ENCODE measurements at regions not wholly inside any gene's neighbourhood (a gene's known extent, or its start where the extent isn't known, plus 50 kb on each side); places are given as distances from the start of the nearest gene placed in this dataset.

DNA sequence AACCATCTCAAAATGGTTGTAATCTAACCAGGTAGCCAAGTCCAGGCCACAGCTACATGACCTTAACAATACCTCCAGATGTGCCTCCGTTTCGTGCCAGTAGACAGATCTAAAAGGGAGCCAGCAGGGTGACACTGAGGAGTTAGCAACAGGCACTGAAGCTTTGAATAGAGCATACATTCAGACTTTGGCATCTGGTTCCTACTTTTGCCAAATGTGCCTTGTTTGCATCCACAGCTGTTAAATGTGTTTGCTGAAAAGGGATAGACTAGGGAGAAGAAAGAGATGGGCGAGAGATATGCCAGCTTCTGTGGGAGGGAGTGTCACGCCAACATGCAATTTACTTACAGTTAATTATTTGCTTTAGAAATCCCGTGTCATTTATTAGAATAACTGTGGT lies 1433.9 kb upstream of the CADM2 start:
- Histone ChIP-seq H2AFZ (ENCODE audit: low read length) (no peak overlapping the region), H3K4me3 (replicated peaks in 1 of 4; ENCODE audit: control extremely low read depth in 1 of 4, insufficient read depth in 1 of 4, low read depth in 3 of 4, low read length in 4 of 4) (no peak overlapping the region), H3K4me2 (ENCODE audit: extremely low read depth, insufficient read depth, low read length) (no peak overlapping the region), H3K79me2 (ENCODE audit: control insufficient read depth, insufficient read depth, low read length) (no peaks in the 10 kb centered on the region), H3K9me3 (ENCODE audit: control insufficient read depth, insufficient read depth, low read depth, low read length) (no peaks in the 10 kb centered on the region), H3K36me3 (ENCODE audit: control insufficient read depth, insufficient read depth, low read length) (no peaks in the 10 kb centered on the region), H4K20me1 (ENCODE audit: control insufficient read depth, extremely low read depth, insufficient read depth, low read length) (no peaks in the 10 kb centered on the region), H3K4me1 (ENCODE audit: control insufficient read depth, extremely low read depth, insufficient read depth, low read length) (no peaks in the 10 kb centered on the region), H3K27ac (ENCODE audit: insufficient read depth, low read length) (no peak overlapping the region), H3K9ac (ENCODE audit: insufficient read depth, low read length) (no peak overlapping the region), H3K27me3 (ENCODE audit: control insufficient read depth, insufficient read depth, low read length) (no peaks in the 10 kb centered on the region)
- no peak for TF ChIP-seq EZH2 (IDR thresholded peaks at IDR 0.05; ENCODE audit: low read length, missing control alignments)
- TF ChIP-seq, protein P1, sequence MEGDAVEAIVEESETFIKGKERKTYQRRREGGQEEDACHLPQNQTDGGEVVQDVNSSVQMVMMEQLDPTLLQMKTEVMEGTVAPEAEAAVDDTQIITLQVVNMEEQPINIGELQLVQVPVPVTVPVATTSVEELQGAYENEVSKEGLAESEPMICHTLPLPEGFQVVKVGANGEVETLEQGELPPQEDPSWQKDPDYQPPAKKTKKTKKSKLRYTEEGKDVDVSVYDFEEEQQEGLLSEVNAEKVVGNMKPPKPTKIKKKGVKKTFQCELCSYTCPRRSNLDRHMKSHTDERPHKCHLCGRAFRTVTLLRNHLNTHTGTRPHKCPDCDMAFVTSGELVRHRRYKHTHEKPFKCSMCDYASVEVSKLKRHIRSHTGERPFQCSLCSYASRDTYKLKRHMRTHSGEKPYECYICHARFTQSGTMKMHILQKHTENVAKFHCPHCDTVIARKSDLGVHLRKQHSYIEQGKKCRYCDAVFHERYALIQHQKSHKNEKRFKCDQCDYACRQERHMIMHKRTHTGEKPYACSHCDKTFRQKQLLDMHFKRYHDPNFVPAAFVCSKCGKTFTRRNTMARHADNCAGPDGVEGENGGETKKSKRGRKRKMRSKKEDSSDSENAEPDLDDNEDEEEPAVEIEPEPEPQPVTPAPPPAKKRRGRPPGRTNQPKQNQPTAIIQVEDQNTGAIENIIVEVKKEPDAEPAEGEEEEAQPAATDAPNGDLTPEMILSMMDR (conservative IDR thresholded peaks at IDR 0.05 in 1 of 2, IDR thresholded peaks at IDR 0.05 in 1 of 2; ENCODE audit: low read depth in 1 of 2, low read length in 2 of 2), result no peak
- DNase-seq (ENCODE audit: low read depth in 2 of 2), result no peak

DNA sequence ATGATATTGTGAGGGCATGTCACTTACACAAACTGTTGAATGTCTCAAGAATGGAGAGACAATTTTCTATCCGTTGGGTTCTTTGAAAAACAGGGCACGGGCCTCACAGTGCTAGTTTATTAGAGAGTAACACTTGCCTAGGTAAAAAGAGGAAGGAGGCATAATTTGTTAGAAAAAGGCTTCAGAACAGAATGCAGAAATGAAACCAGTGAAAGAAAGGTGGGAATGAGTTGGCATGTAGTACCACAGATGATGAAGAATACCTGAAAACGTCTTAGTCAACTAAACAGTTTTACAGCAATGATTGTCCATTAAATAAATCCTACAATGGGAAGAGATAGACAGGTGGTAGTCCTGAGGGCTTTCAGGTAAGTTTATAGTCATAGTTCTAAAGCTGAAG lies 1399.7 kb upstream of the CADM2 start:
- Histone ChIP-seq H4K20me1 (ENCODE audit: control insufficient read depth, extremely low read depth, insufficient read depth, low read length) (no peaks in the 10 kb centered on the region), H3K4me2 (ENCODE audit: extremely low read depth, insufficient read depth, low read length) (no peak overlapping the region), H3K27ac (ENCODE audit: insufficient read depth, low read length) (no peak overlapping the region), H2AFZ (ENCODE audit: low read length) (no peak overlapping the region), H3K27me3 (ENCODE audit: control insufficient read depth, insufficient read depth, low read length) (no peaks in the 10 kb centered on the region), H3K4me3 (replicated peaks in 1 of 4; ENCODE audit: control extremely low read depth in 1 of 4, insufficient read depth in 1 of 4, low read depth in 3 of 4, low read length in 4 of 4) (no peak overlapping the region), H3K79me2 (ENCODE audit: control insufficient read depth, insufficient read depth, low read length) (no peaks in the 10 kb centered on the region), H3K9ac (ENCODE audit: insufficient read depth, low read length) (no peak overlapping the region), H3K9me3 (ENCODE audit: control insufficient read depth, insufficient read depth, low read depth, low read length) (no peaks in the 10 kb centered on the region), H3K36me3 (ENCODE audit: control insufficient read depth, insufficient read depth, low read length) (no peaks in the 10 kb centered on the region), H3K4me1 (ENCODE audit: control insufficient read depth, extremely low read depth, insufficient read depth, low read length) (no peaks in the 10 kb centered on the region)
- no peak for DNase-seq (ENCODE audit: low read depth in 2 of 2)
- TF ChIP-seq EZH2 (IDR thresholded peaks at IDR 0.05; ENCODE audit: low read length, missing control alignments), result no peak
- TF ChIP-seq, protein P1 (conservative IDR thresholded peaks at IDR 0.05 in 1 of 2, IDR thresholded peaks at IDR 0.05 in 1 of 2; ENCODE audit: low read depth in 1 of 2, low read length in 2 of 2), result no peak

DNA sequence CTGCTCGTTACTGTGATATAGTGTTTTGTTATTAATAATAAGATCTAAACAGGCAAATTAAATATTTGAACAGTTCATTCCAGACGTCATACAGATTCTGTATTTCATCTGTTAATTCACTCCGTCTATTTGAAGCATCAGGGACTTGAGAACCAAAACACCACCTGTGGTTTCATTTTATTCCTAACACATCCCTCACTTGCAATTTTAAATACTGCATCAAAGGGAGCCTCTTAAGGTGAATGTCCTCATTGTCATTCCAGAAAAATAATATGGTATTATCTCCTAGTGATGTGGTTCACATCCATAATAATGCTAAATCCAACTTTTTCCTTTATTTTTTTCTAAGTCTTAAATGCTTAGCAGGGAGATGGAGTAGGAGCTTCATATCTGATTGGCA lies 1390.9 kb upstream of the CADM2 start:
- no peak for DNase-seq (ENCODE audit: low read depth in 2 of 2)

More for the DNA sequence above, 1390.9 kb upstream of the CADM2 start:
- Histone ChIP-seq H3K36me3 (ENCODE audit: control insufficient read depth, insufficient read depth, low read length) (no peaks in the 10 kb centered on the region), H2AFZ (ENCODE audit: low read length) (no peak overlapping the region), H3K27ac (ENCODE audit: insufficient read depth, low read length) (no peak overlapping the region), H3K4me3 (replicated peaks in 1 of 4; ENCODE audit: control extremely low read depth in 1 of 4, insufficient read depth in 1 of 4, low read depth in 3 of 4, low read length in 4 of 4) (no peak overlapping the region), H3K79me2 (ENCODE audit: control insufficient read depth, insufficient read depth, low read length) (no peaks in the 10 kb centered on the region), H3K27me3 (ENCODE audit: control insufficient read depth, insufficient read depth, low read length) (no peaks in the 10 kb centered on the region), H3K4me1 (ENCODE audit: control insufficient read depth, extremely low read depth, insufficient read depth, low read length) (no peaks in the 10 kb centered on the region), H4K20me1 (ENCODE audit: control insufficient read depth, extremely low read depth, insufficient read depth, low read length) (no peaks in the 10 kb centered on the region), H3K4me2 (ENCODE audit: extremely low read depth, insufficient read depth, low read length) (no peak overlapping the region), H3K9me3 (ENCODE audit: control insufficient read depth, insufficient read depth, low read depth, low read length) (no peaks in the 10 kb centered on the region), H3K9ac (ENCODE audit: insufficient read depth, low read length) (no peak overlapping the region)
- TF ChIP-seq, protein P1 (conservative IDR thresholded peaks at IDR 0.05 in 1 of 2, IDR thresholded peaks at IDR 0.05 in 1 of 2; ENCODE audit: low read depth in 1 of 2, low read length in 2 of 2), result no peak
- TF ChIP-seq EZH2 (IDR thresholded peaks at IDR 0.05; ENCODE audit: low read length, missing control alignments), result no peak

Data from fibroblast of lung (primary cell).